ENCODE measurements at regions not wholly inside any gene's neighbourhood (a gene's known extent, or its start where the extent isn't known, plus 50 kb on each side); places are given as distances from the start of the nearest gene placed in this dataset.

DNA sequence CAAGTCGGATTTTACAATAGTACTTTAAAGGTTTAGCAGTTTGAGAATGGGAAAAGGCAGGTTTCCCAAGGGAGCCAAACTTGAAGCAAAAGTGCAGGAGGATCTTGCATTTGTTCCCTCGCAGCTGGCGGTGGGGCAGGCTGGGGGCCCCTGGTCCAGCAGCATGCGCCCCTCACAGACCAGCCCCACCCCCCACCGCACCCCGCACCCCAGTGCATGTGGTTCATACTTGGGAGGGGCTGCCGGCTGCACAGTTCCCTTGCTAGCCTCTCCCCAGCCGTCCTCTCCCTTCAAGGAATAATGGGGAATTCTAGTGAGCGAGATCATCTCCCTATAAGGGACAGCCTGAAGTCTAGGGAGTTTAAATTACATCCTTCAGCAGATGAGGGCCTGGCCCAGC, 273.1 kb upstream of the IRX2 start:
- no peak for DNase-seq (ENCODE audit: low read depth, low spot score)

DNA sequence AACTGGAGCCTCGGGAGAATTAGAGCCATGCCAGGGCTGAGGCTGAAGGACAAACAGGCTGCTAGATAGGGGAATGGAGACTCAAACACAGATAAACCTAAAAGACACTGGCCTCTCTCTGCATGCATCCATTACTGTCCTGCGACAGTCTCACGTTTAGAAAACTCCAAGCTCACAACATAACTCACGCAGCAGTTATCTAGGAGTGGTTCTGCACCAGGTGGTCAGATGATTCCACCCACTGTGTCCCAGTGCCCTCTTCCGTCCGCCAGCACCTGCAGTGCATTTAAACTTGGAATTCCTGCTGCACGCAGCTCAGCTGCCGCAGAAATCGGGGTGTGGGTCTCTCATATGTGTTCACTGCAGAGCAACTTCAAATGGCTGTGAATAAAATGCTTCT, 272.6 kb upstream of the IRX2 start:
- DNase-seq (ENCODE audit: low read depth, low spot score), result no peak

- DNase-seq (ENCODE audit: low read depth, low spot score), result no peak
Observed at GRCh38 chr5:3023656-3024055, 272.2 kb upstream of the IRX2 start.

- no peak for DNase-seq (ENCODE audit: low read depth, low spot score)
Observed at GRCh38 chr5:3022665-3023064, 271.2 kb upstream of the IRX2 start.

- no peak for DNase-seq (ENCODE audit: low read depth, low spot score)
Observed at GRCh38 chr5:3020426-3020825, 268.9 kb upstream of the IRX2 start.

- no peak for DNase-seq (ENCODE audit: low read depth, low spot score)
Observed at GRCh38 chr5:3019045-3019444, 267.6 kb upstream of the IRX2 start.

GRCh38 chr5:3011764-3012017, 260.2 kb upstream of the IRX2 start:
- DNase-seq (ENCODE audit: low read depth, low spot score), result no peak

- DNase-seq (ENCODE audit: low read depth, low spot score), result no peak
Observed at GRCh38 chr5:3010953-3011763, 259.7 kb upstream of the IRX2 start.

DNA sequence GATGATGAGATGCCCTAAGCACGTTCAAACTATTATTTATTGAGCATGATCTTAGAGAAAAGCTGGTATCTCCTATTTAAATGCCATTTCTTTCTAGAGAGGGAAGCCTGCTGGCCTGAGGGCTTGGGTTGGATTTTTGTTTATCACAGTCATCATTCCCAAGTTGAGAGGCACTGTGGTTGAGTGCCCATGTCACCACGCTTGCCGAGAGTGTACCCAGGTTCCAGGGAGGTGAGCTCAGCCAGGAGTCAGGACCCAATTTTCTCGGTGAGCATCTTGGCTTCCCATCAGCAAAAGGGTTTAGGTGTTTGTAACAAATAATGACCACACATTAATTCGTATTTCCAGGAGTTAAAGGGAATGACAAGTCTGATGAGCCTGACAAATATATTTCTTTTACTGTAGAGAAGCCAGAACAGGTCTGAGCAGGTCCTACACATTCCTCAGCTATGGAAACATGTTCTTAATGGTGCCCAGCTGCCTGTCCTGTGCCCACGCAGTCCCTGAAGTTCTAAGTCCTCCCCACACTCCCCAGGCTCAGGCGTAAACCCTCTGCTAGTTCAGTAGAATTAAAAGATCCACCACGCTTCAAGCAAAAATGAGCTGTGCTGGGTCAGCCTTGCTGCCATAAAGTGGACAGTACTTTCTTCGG, 258.9 kb upstream of the IRX2 start:
- DNase-seq (ENCODE audit: low read depth, low spot score), result no peak

GRCh38 chr5:3009605-3010004, 258.1 kb upstream of the IRX2 start:
- no peak for DNase-seq (ENCODE audit: low read depth, low spot score)

DNA sequence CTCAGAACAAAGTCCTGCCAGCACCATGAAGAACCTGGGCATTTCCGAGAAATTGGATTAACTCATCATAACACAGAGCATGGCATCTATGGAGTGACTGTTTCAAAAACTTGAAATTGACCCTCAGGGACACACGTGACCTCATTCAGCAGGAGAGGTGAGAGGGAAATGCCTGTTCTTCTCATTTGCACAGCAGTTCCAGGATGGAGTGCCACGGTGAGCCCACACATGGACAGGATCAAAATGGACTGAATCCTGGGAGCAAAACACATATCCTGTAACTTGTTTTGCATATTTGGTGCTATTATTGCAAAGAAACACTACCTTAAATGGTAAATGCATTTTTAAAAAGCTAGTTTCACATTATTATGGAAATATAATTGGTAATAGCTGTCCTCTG, 256.1 kb upstream of the IRX2 start:
- no peak for DNase-seq (ENCODE audit: low read depth, low spot score)

DNA sequence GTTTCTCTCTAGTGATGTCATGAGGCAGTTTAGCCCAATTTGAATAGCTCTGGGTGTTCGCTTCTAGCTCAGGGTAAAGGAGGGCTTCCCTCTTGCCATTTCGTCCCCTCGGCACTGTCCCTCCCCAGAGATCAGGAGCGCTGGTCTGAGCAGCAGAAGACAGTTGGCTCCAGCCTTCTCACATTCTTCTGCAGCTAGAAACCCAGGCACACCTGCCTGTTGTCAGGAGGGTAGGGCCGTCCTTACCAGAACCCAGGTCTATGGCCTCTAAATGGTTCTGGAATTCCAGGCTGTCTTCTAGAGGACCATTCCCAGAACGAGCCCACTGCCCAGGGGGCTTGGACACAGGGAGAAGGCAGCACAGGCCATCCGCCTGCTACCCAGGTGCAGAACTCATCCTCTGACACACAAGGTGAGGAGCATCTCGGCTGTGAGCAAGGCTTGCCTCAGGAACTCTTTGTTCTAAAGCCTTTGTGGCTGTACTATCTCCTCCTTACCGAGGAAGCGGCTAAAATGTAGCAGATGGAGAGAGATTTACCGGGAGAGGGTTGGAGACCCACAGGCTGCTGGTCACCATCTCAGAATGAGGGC, 255.6 kb upstream of the IRX2 start:
- DNase-seq (ENCODE audit: low read depth, low spot score), result no peak

DNA sequence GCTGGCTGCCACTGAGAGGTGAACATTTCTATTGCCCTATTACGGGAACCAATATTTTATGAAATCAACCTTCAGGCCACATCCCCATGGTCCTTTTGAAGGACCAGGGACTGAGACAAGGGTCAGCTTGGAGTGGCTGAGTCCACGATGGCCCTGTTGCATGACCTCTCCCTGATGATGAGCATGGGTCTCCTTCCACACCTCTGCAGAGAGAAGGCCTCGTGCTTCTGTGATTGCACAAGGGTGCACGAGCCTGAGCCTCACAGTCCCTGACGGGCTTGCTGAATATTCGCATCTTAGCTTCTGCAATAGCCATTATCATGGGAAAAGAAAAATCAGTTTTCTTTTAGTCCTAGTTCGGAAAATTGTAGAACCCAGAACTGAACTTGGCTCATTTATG, 255.0 kb upstream of the IRX2 start:
- DNase-seq (ENCODE audit: low read depth, low spot score), result no peak

- DNase-seq (ENCODE audit: low read depth, low spot score), result no peak
Observed at GRCh38 chr5:3004361-3005080, 253.0 kb upstream of the IRX2 start.

GRCh38 chr5:3002230-3002629, 250.8 kb upstream of the IRX2 start:
- no peak for DNase-seq (ENCODE audit: low read depth, low spot score)

GRCh38 chr5:3000631-3001030, 249.2 kb upstream of the IRX2 start:
- no peak for DNase-seq (ENCODE audit: low read depth, low spot score)

GRCh38 chr5:2999926-3000325, 248.4 kb upstream of the IRX2 start:
- DNase-seq (ENCODE audit: low read depth, low spot score), result no peak

DNA sequence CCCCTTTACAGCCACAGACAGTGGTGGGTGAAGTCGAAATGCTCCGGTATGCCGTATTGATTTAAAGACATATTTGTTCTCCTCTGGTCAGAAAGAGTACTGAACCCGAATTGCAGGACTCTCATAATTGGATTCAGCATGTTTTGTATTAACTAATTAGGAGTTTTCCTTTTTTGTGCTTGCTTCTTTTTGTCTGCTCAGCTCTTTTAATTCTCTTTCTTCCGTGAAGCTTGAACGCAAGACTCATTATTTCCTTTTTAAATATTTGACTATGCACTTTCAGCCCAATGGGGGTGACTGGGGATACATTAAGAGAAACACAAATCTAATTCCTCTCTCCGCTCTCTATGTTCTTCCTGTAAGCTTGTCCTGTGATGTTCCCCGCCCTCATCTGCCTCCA, 246.6 kb upstream of the IRX2 start:
- DNase-seq (ENCODE audit: low read depth, low spot score), result no peak

DNA sequence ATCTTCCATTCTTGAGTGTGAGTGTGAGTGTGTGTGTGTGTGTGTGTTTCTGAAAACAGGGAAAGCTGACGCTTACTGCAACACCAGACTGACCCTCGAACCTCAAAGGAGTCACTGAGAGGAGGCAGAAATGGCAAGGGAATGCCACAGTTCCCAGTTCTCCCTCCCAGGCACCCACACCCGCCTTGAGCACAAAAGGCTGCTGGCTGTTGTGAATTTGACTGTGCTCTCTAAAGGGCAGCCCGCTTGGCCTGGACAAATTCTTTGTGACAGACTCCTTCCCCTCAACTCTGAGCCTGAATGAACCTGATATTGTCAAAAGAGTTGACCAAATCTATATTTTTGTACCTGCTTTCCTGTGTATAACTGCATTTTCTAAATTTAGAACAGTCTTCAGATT, 245.7 kb upstream of the IRX2 start:
- peak; percentile 26 for DNase-seq (ENCODE audit: low read depth, low spot score)

GRCh38 chr5:2996687-2997086, 245.2 kb upstream of the IRX2 start:
- no peak for DNase-seq (ENCODE audit: low read depth, low spot score)

GRCh38 chr5:2996248-2996647, 244.8 kb upstream of the IRX2 start:
- peak; percentile 18 for DNase-seq (ENCODE audit: low read depth, low spot score)

DNA sequence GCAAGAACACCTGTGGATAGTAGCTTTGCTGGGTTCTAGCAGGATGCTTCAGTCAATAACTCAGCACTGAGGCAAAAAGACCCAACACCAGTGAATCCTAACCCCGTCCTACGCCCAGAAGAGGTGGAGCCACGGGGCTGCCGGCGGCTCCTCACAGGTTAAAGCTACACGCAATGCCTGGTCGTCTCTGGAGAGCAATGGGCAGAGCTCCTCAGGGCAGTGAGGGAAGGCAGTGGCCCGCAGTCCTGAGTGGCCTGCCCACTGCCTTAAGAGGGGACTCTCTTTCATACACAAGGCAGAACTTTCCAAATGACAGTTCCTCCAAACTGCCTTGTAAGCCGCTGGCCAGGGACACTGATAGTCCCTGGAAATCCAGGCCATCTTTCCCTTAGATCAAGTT, 244.2 kb upstream of the IRX2 start:
- DNase-seq (ENCODE audit: low read depth, low spot score), result no peak

DNA sequence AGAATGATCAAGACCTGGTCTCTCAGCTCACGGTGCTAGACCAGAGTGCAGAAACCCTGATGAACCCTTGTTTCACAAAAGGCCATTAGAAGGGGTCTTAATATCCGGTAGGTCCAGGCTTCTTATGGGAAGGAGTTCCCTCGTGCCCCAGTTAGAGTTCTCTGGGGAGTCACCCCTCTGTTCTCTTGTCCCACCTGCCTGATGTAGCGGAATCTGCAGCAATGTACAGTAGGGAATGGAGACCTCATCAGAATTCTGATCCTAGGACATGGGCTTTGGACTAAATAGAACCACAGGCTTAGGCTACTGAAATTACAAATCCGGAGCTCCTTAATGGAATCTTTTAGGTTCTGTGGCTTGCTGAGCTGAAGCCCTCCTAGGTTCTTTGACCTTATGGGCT, 243.6 kb upstream of the IRX2 start:
- DNase-seq (ENCODE audit: low read depth, low spot score), result no peak

All from ELF-1 (cell line).